GM12878 (cell line): ENCODE measurements at regions not wholly inside any gene's neighbourhood (a gene's known extent, or its start where the extent isn't known, plus 50 kb on each side); places are given as distances from the start of the nearest gene placed in this dataset.

Experiments
- ATAC-seq: fragments of 200-7000 bp; cut with Tn5 transposase; 3 replicates; pipeline ENCODE4 v1.9.1; 2020; ENCODE audit warnings: mild to moderate bottlenecking, moderate library complexity
- BruUV-seq: library from RNA; stranded (reverse); fragments of 400-500 nt; replicated peaks from 2 replicates; lab custom pipeline; 2021; lab: Mats Ljungman, UMichigan
- CTCF ChIA-PET: fragments of 300-600 bp; sonication (Branson Sonifier 250); formaldehyde crosslinking; extraction: SDS; loops from one replicate; lab custom pipeline; 2021; ENCODE audit warnings: inconsistent platforms; lab: Yijun Ruan, JAX
- POLR2A ChIA-PET: fragments of 350-600 bp; formaldehyde crosslinking; extraction: SDS; loops from one replicate; lab custom pipeline; 2021; ENCODE audit warnings: inconsistent platforms; lab: Charles Lee
- RAD21 ChIA-PET: fragments of 300-600 bp; sonication (Branson Sonifier 250); formaldehyde crosslinking; loops from one replicate; lab custom pipeline; 2023; ENCODE audit warnings: antibody characterized with exemption; ENCODE audit not compliant: unreplicated experiment; lab: Charles Lee
- SMC1A ChIA-PET: fragments of 300-600 bp; sonication (Branson Sonifier 250); formaldehyde crosslinking; loops from one replicate; lab custom pipeline; 2023; ENCODE audit not compliant: unreplicated experiment, uncharacterized antibody; lab: Charles Lee
- DNase-seq: peaks from one replicate; pipeline ENCODE4 v3.0.0-alpha.2; 2011; ENCODE audit warnings: low read depth, low spot score
- FAIRE-seq: peaks from 3 replicates; lab custom pipeline; 2011; peaks lifted over from hg19 to GRCh38; lab: Jason Lieb, UNC
- H2AFZ ChIP-seq: 2 replicates; pipeline ENCODE4 v1.6.0; 2011; ENCODE audit warnings: low read depth, low read length, control low read depth; ENCODE audit not compliant: control insufficient read depth
- H3K27ac ChIP-seq: 2 replicates; pipeline ENCODE4 v1.5.1; 2011; ENCODE audit warnings: control low read depth; ENCODE audit not compliant: control insufficient read depth, insufficient read depth
- H3K27me3 ChIP-seq, 2 experiments: replicated peaks in 1 of 2; 2 replicates each; pipeline versions ENCODE4 v1.6.0 to v1.6.1; 2011; ENCODE audit warnings: low read length in 1 of 2; ENCODE audit not compliant: control insufficient read depth in 2 of 2, insufficient read depth in 2 of 2
- H3K36me3 ChIP-seq, 2 experiments: 2 replicates each; pipeline ENCODE4 v1.5.1; 2011; ENCODE audit warnings: low read length in 1 of 2; ENCODE audit not compliant: control insufficient read depth in 2 of 2, insufficient read depth in 2 of 2
- H3K4me1 ChIP-seq: 2 replicates; pipeline ENCODE4 v1.6.1; 2011; ENCODE audit warnings: mild to moderate bottlenecking, low read length, moderate library complexity, mixed read lengths; ENCODE audit not compliant: control insufficient read depth, insufficient read depth
- H3K4me2 ChIP-seq: 2 replicates; pipeline ENCODE4 v1.6.0; 2011; ENCODE audit warnings: control low read depth; ENCODE audit not compliant: control insufficient read depth, insufficient read depth
- H3K4me3 ChIP-seq: fragments of 200-600 bp; sonication (generic); 2 replicates; pipeline ENCODE4 v1.5.1; 2016
- H3K79me2 ChIP-seq: 2 replicates; pipeline ENCODE4 v1.6.0; 2011; ENCODE audit warnings: low read length; ENCODE audit not compliant: control insufficient read depth, insufficient read depth
- H3K9ac ChIP-seq: 2 replicates; pipeline ENCODE4 v1.8.0; 2011; ENCODE audit warnings: low read length, control low read depth, mixed read lengths; ENCODE audit not compliant: control insufficient read depth, insufficient read depth
- H3K9me3 ChIP-seq: replicated peaks from 3 replicates; pipeline ENCODE4 v1.5.1; 2011; ENCODE audit warnings: mild to moderate bottlenecking, low read length; ENCODE audit not compliant: control insufficient read depth, insufficient read depth
- H4K20me1 ChIP-seq: 2 replicates; pipeline ENCODE4 v1.6.0; 2011; ENCODE audit not compliant: control insufficient read depth, insufficient read depth
- MEF2B ChIP-seq: fragments of 450-650 bp; IDR thresholded peaks from 2 replicates; pipeline ENCODE4 v1.6.1; 2018; ENCODE audit warnings: mild to moderate bottlenecking, moderate library complexity; ENCODE audit not compliant: partially characterized antibody, poor library complexity, severe bottlenecking
- MLLT1 ChIP-seq: fragments of 450-650 bp; IDR thresholded peaks from 2 replicates; pipeline ENCODE4 v1.6.1; 2016; ENCODE audit warnings: mild to moderate bottlenecking
- MTA3 ChIP-seq: IDR thresholded peaks from 2 replicates; pipeline ENCODE4 v1.6.1; 2012; ENCODE audit warnings: low read length, inconsistent platforms, borderline replicate concordance
- SRF ChIP-seq, 2 experiments: IDR thresholded peaks; 2 replicates each; pipeline ENCODE4 v1.6.1; 2011; ENCODE audit warnings: low read depth in 2 of 2, low read length in 2 of 2, mild to moderate bottlenecking in 1 of 2, moderate library complexity in 1 of 2
- WGBS: methylation state at CpG from one replicate; pipeline ENCODE4 v1.1.6; 2016; ENCODE audit warnings: low lambda C conversion rate; ENCODE audit not compliant: insufficient replicate concordance, insufficient coverage; ENCODE audit errors: missing lambda C conversion rate; 5-methylcytosine and 5-hydroxymethylcytosine counted together
- in situ Hi-C: fragments of 300-500 bp; cut with MboI; formaldehyde crosslinking; loops from 9 replicates; pipeline ENCODE4 v1.14.3; 2018; ENCODE audit warnings: mixed read lengths
- intact Hi-C: fragments of 100-400 bp; cut with micrococcal nuclease; formaldehyde crosslinking; loops from one replicate; pipeline ENCODE4 v1.14.2; 2022; ENCODE audit not compliant: unreplicated experiment

- POLR2A ChIA-PET: no interaction called here
- Histone ChIP-seq H3K9ac (no peak overlapping the region), H3K27ac (no peak overlapping the region), H4K20me1 (no peaks in the 10 kb centered on the region), H3K27me3 (no peaks in the 10 kb centered on the region; a peak in 1 of 4 replicates), H3K4me1 (no peaks in the 10 kb centered on the region), H3K79me2 (no peaks in the 10 kb centered on the region), H2AFZ (no peak overlapping the region), H3K4me3 (no peak overlapping the region), H3K36me3 (no peaks in the 10 kb centered on the region), H3K4me2 (no peak overlapping the region), H3K9me3 (no peaks in the 10 kb centered on the region)
- RAD21 ChIA-PET: no interaction called here
- WGBS: 46% methylated on average over 5 of the region's 5 CpGs
- SMC1A ChIA-PET: no interaction called here
- no TSS peak for BruUV-seq
- TF ChIP-seq MEF2B (no peak), MTA3 (no peak), MLLT1 (no peak)
- in situ Hi-C loops (no loop called here), intact Hi-C loops (no loop called here)
- CTCF ChIA-PET: no interaction called here
- ATAC-seq (no peak), DNase-seq (no peak), FAIRE-seq (no peak)
These were observed 214.3 kb upstream of the EPHA4 start for GRCh38 chr2:221786297-221786926.

- Histone ChIP-seq H3K36me3 (no peaks in the 10 kb centered on the region), H3K4me1 (no peaks in the 10 kb centered on the region), H4K20me1 (no peaks in the 10 kb centered on the region), H3K79me2 (no peaks in the 10 kb centered on the region), H3K27ac (no peak overlapping the region), H3K4me3 (no peak overlapping the region), H3K9me3 (no peaks in the 10 kb centered on the region), H3K9ac (no peak overlapping the region), H2AFZ (no peak overlapping the region), H3K4me2 (no peak overlapping the region), H3K27me3 (no peaks in the 10 kb centered on the region)
- in situ Hi-C loops: no loop called here
- 13% methylated on average over 1 of the region's 1 CpG for WGBS
- ChIA-PET POLR2A (no interaction called here), RAD21 (no interaction called here), SMC1A (no interaction called here), CTCF (no interaction called here)
- FAIRE-seq (no peak), ATAC-seq (no peak), DNase-seq (no peak)
- TF ChIP-seq MLLT1 (no peak), SRF (IDR thresholded peaks at IDR 0.05; ENCODE audit: low read depth in 2 of 2, low read length in 2 of 2) (no peak)
- intact Hi-C loops: no loop called here
- no TSS peak for BruUV-seq
These were observed 208.2 kb upstream of the EPHA4 start for GRCh38 chr2:221780281-221780688.
